Lung microvascular endothelial cell (primary cell): ENCODE measurements at regions not wholly inside any gene's neighbourhood (a gene's known extent, or its start where the extent isn't known, plus 50 kb on each side); places are given as distances from the start of the nearest gene placed in this dataset.

Experiments used
- DNase-seq, 2 donors: peaks; one replicate each; pipeline versions ENCODE4 v3.0.0 to v3.0.0-alpha.2; 2010; ENCODE audit warnings: low read depth in 2 of 2

GRCh38 chr5:33362915-33363314 is 77.8 kb upstream of the TARS1 start:
- DNase-seq = peak in 1 of 2 donors; percentile 73

- no peak for DNase-seq
These were observed 77.2 kb upstream of the TARS1 start for GRCh38 chr5:33363537-33363936.

DNA sequence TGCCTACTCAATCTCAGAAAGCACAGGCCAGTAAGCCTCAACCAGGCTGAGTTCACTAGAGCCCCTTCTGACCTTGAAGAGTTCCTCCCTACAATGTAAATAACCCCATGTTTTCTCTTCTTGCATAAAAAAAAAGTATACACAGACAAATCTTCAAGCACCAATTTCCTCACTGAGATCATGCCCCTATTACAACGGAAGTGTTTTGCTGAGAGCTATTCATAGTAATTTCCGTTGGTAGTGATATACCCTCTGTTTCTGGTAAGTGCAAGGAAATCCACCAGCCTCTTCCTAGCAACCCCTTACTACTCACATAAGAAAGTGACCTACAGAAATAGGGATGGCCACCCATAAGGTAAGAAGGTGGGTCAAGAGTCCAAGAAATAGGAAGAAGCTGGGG is 76.4 kb upstream of the TARS1 start:
- peak; percentile 14 to 84 for DNase-seq

DNA sequence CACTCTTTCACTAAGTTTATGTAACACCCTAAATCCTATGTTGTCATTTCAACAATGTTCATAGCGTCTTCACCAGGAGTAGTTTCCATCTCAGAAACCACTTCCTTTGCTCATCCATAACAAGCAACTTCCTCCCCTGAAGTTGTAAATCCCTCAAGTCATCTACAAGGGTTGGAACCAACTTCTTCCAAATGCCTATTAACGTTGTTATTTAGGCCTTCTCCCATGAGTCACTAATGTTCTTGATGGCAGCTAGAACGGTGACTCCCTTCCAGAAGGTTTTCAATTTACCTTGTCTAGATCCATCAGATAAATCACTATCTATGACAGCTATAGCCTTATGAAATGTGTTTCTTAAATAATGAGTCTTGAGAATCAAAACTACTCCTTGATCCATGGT is 73.3 kb upstream of the TARS1 start:
- DNase-seq = peak in 1 of 2 donors; percentile 4

GRCh38 chr5:33369485-33370465 is 71.0 kb upstream of the TARS1 start:
- peak; percentile 37 to 68 for DNase-seq

DNA sequence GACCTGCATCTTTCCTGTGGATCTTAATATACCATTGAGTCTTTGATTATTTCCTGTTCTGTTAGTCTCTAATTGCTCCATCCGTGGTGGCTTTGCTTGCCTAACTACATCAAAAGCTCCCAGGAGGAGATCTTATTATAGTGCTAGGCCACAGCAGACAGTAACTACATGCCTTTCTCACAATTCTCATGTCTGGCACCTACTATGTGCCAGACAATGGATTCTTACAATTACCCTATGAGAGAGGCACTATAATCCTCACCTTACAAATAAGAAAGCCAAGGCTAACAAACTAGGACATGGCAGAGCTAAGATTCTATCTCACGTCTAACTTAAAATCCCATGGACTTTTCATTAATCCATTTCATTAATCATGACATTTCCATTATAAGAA is 70.3 kb upstream of the TARS1 start:
- DNase-seq = no peak

GRCh38 chr5:33371660-33372059 is 69.1 kb upstream of the TARS1 start:
- DNase-seq = no peak

- no peak for DNase-seq
These were observed 67.9 kb upstream of the TARS1 start for GRCh38 chr5:33372721-33373472.

DNA sequence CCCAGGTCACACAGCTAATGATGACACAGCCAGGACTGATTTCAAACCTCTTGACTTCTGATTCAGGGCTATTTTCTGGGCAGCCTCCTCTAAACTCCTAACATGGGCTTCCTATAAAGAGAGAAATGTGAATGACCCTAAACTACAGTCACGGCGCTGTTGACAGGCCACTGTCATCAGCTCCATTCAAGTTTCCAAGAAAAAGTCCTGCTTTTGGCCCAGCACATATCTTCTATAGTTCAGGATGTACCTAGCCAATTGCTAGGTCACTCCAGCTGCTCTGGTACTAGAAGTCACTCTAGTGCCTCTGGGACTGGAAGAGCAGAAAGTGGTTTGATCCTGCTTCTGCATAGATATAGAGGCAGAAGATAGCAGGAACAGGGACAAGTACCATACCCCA is 64.9 kb upstream of the TARS1 start:
- DNase-seq = no peak

DNA sequence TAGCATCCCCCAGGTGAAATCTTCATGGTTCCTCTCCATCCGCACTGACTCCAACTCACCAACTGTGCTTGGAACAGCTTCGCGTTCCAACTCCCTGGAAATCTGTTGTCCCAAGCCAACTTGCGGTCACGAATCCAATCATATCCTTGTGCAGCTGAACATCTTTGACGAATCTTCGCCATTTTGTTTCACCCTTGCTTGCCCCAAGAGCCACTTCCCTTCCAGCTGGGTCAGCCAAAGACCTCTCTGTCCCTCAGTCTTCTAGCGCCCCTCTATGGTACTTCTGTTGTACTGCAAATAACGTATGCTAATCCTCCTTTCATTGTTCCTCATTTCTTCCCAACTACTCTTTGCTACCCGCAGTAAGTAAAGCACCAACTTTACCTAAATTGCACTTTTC is 61.0 kb upstream of the TARS1 start:
- DNase-seq = peak; percentile 46 to 62

DNA sequence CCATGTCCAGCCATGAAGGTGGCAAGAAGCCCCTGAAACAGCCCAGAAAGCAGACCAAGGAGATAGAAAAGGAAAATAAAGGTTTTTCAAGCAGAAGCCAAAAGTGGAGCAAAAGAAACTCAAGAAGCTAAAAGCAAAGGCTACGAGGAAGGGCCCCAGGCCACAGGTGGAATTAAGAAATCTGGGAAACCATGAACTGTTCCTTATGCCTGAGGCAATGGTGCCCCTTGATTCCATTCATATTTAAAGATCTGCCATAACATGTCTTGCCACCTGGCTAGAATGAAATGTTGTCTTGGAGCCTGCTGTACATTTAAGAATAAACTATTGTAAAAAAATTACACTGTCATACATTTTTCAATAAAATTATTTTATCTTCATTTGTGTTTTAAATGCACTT is 59.5 kb upstream of the TARS1 start:
- no peak for DNase-seq
